HG02943 (cell line): ENCODE measurements at regions not wholly inside any gene's neighbourhood (a gene's known extent, or its start where the extent isn't known, plus 50 kb on each side); places are given as distances from the start of the nearest gene placed in this dataset.

ENCODE experiments used
- ATAC-seq: cut with Tn5 transposase; IDR thresholded peaks from one replicate; pipeline ENCODE4 v1.9.1; 2021; ENCODE audit warnings: mild to moderate bottlenecking, low read depth, moderate library complexity; ENCODE audit not compliant: unreplicated experiment

- ATAC-seq: no peak
Observed at GRCh38 chr5:125189531-125189941, 443.1 kb upstream of the ZNF608 start.

- no peak for ATAC-seq
Observed at GRCh38 chr5:125190232-125191087, 444.0 kb upstream of the ZNF608 start.

- no peak for ATAC-seq
Observed at GRCh38 chr5:125194883-125195282, 448.4 kb upstream of the ZNF608 start.

GRCh38 chr5:125196481-125197111 lies 450.2 kb upstream of the ZNF608 start:
- no peak for ATAC-seq

GRCh38 chr5:125197321-125197720 lies 450.9 kb upstream of the ZNF608 start:
- no peak for ATAC-seq

- ATAC-seq: no peak
Observed at GRCh38 chr5:125198270-125198974, 452.0 kb upstream of the ZNF608 start.

GRCh38 chr5:125199373-125199772 lies 452.9 kb upstream of the ZNF608 start:
- no peak for ATAC-seq

GRCh38 chr5:125199968-125200865 lies 453.8 kb upstream of the ZNF608 start:
- ATAC-seq: no peak

GRCh38 chr5:125200866-125201373 lies 454.5 kb upstream of the ZNF608 start:
- no peak for ATAC-seq

- no peak for ATAC-seq
Observed at GRCh38 chr5:125201446-125202052, 455.1 kb upstream of the ZNF608 start.

GRCh38 chr5:125202353-125202752 lies 455.9 kb upstream of the ZNF608 start:
- no peak for ATAC-seq

- ATAC-seq: no peak
Observed at GRCh38 chr5:125202871-125203438, 456.5 kb upstream of the ZNF608 start.

GRCh38 chr5:125203912-125204311 lies 457.5 kb upstream of the ZNF608 start:
- no peak for ATAC-seq

- ATAC-seq: no peak
Observed at GRCh38 chr5:125205601-125206225, 459.3 kb upstream of the ZNF608 start.

GRCh38 chr5:125207856-125208255 lies 461.4 kb upstream of the ZNF608 start:
- ATAC-seq: no peak

GRCh38 chr5:125209650-125210049 lies 463.2 kb upstream of the ZNF608 start:
- ATAC-seq: no peak

- no peak for ATAC-seq
Observed at GRCh38 chr5:125210242-125210947, 464.0 kb upstream of the ZNF608 start.

GRCh38 chr5:125214080-125214479 lies 467.6 kb upstream of the ZNF608 start:
- ATAC-seq: no peak
